Loucy (cell line): ENCODE measurements at regions not wholly inside any gene's neighbourhood (a gene's known extent, or its start where the extent isn't known, plus 50 kb on each side); places are given as distances from the start of the nearest gene placed in this dataset.

ENCODE experiments used
- H2AFZ ChIP-seq: fragments of 200-600 bp; sonication (generic); 2 replicates; pipeline ENCODE4 v1.6.0; 2016; ENCODE audit warnings: antibody characterized with exemption, mild to moderate bottlenecking, low read length, moderate library complexity
- H3F3A ChIP-seq: fragments of 200-600 bp; 2 replicates; pipeline ENCODE4 v1.6.0; 2016; ENCODE audit warnings: antibody characterized with exemption, low read depth, mild to moderate bottlenecking
- H3K27me3 ChIP-seq: fragments of 200-600 bp; sonication (generic); 2 replicates; pipeline ENCODE4 v1.6.1; 2014; ENCODE audit warnings: low read length, mild to moderate bottlenecking; ENCODE audit not compliant: insufficient read depth, poor library complexity, severe bottlenecking
- H3K36me3 ChIP-seq: fragments of 200-600 bp; sonication (generic); 2 replicates; pipeline ENCODE4 v1.6.1; 2016; ENCODE audit warnings: low read length; ENCODE audit not compliant: insufficient read depth
- H3K4me1 ChIP-seq: fragments of 200-600 bp; sonication (generic); 2 replicates; pipeline ENCODE4 v1.5.1; 2014; ENCODE audit warnings: low read length, mild to moderate bottlenecking; ENCODE audit not compliant: insufficient read depth, poor library complexity, severe bottlenecking
- H3K4me2 ChIP-seq: fragments of 200-600 bp; sonication (generic); 2 replicates; pipeline ENCODE4 v1.6.0; 2014; ENCODE audit warnings: antibody characterized with exemption, low read length, low read depth, mild to moderate bottlenecking; ENCODE audit not compliant: poor library complexity, severe bottlenecking
- H3K4me3 ChIP-seq: fragments of 200-600 bp; sonication (generic); 2 replicates; pipeline ENCODE4 v1.5.1; 2014; ENCODE audit warnings: low read length, mild to moderate bottlenecking, mixed read lengths; ENCODE audit not compliant: poor library complexity, severe bottlenecking
- H3K79me2 ChIP-seq: fragments of 200-600 bp; sonication (generic); 2 replicates; pipeline ENCODE4 v1.6.1; 2014; ENCODE audit warnings: low read length; ENCODE audit not compliant: insufficient read depth
- H3K9ac ChIP-seq: fragments of 200-600 bp; sonication (generic); 2 replicates; pipeline ENCODE4 v1.6.0; 2014; ENCODE audit warnings: mild to moderate bottlenecking, low read depth, low read length, moderate library complexity; ENCODE audit not compliant: poor library complexity, severe bottlenecking
- H3K9me2 ChIP-seq: fragments of 200-600 bp; sonication (generic); replicated peaks from 2 replicates; pipeline ENCODE4 v1.6.1; 2016; ENCODE audit warnings: low read depth, low read length, mixed read lengths
- H3K9me3 ChIP-seq: fragments of 200-600 bp; sonication (generic); 2 replicates; pipeline ENCODE4 v1.6.1; 2014; ENCODE audit warnings: mild to moderate bottlenecking, antibody characterized with exemption, low read length, low read depth; ENCODE audit not compliant: insufficient read depth
- H4K20me1 ChIP-seq: fragments of 200-600 bp; sonication (generic); 2 replicates; pipeline ENCODE4 v1.6.0; 2014; ENCODE audit warnings: antibody characterized with exemption, low read length, mild to moderate bottlenecking; ENCODE audit not compliant: insufficient read depth, poor library complexity, severe bottlenecking
- CTCF ChIP-seq: fragments of 200-600 bp; sonication (generic); conservative IDR thresholded peaks from 2 replicates; pipeline ENCODE4 v1.5.1; 2014; ENCODE audit warnings: mild to moderate bottlenecking, antibody characterized with exemption, low read length
- EZH2phosphoT487 ChIP-seq: fragments of 200-600 bp; IDR thresholded peaks from 2 replicates; pipeline ENCODE4 v1.6.1; 2018; ENCODE audit warnings: antibody characterized with exemption, mild to moderate bottlenecking, moderate library complexity, borderline replicate concordance

GRCh38 chr11:93053864-93054263 is 84.4 kb downstream of the MTNR1B start:
- no peaks in the 10 kb centered on the region for H4K20me1 ChIP-seq
- H3K4me1 ChIP-seq = no peaks in the 10 kb centered on the region
- H3K79me2 ChIP-seq = no peaks in the 10 kb centered on the region
- no peak overlapping the region for H3K9ac ChIP-seq
- no peaks in the 10 kb centered on the region for H3K27me3 ChIP-seq
- no peak overlapping the region for H3K4me2 ChIP-seq
- H3K36me3 ChIP-seq = no peaks in the 10 kb centered on the region
- no peaks in the 10 kb centered on the region for H3F3A ChIP-seq
- no peak overlapping the region for H2AFZ ChIP-seq
- TF ChIP-seq EZH2phosphoT487 (no peak), CTCF (no peak)
- no peaks in the 10 kb centered on the region for H3K9me3 ChIP-seq
- H3K9me2 ChIP-seq = no peaks in the 10 kb centered on the region
- no peak overlapping the region for H3K4me3 ChIP-seq

GRCh38 chr11:93054279-93054678 is 84.8 kb downstream of the MTNR1B start:
- no peak overlapping the region for H3K4me3 ChIP-seq
- H2AFZ ChIP-seq = no peak overlapping the region
- H3K27me3 ChIP-seq = no peaks in the 10 kb centered on the region
- H4K20me1 ChIP-seq = no peaks in the 10 kb centered on the region
- no peak for TF ChIP-seq EZH2phosphoT487
- no peak for TF ChIP-seq CTCF
- no peaks in the 10 kb centered on the region for H3F3A ChIP-seq
- H3K9me2 ChIP-seq = no peaks in the 10 kb centered on the region
- no peaks in the 10 kb centered on the region for H3K36me3 ChIP-seq
- no peaks in the 10 kb centered on the region for H3K9me3 ChIP-seq
- no peak overlapping the region for H3K4me2 ChIP-seq
- no peaks in the 10 kb centered on the region for H3K79me2 ChIP-seq
- H3K4me1 ChIP-seq = no peaks in the 10 kb centered on the region
- no peak overlapping the region for H3K9ac ChIP-seq

- Histone ChIP-seq H3K36me3 (no peaks in the 10 kb centered on the region), H4K20me1 (no peaks in the 10 kb centered on the region), H3K27me3 (no peaks in the 10 kb centered on the region), H3K79me2 (no peaks in the 10 kb centered on the region), H3K4me2 (no peak overlapping the region), H3K4me3 (no peak overlapping the region), H3K4me1 (no peaks in the 10 kb centered on the region), H3K9me2 (no peaks in the 10 kb centered on the region), H3K9me3 (no peaks in the 10 kb centered on the region), H3F3A (no peaks in the 10 kb centered on the region), H3K9ac (no peak overlapping the region), H2AFZ (no peak overlapping the region)
- no peak for TF ChIP-seq EZH2phosphoT487
- TF ChIP-seq CTCF = no peak
These were observed 85.4 kb downstream of the MTNR1B start for GRCh38 chr11:93054881-93055280.
